GM19395 (cell line): ENCODE measurements at regions not wholly inside any gene's neighbourhood (a gene's known extent, or its start where the extent isn't known, plus 50 kb on each side); places are given as distances from the start of the nearest gene placed in this dataset.
"Not testable (repeated sequence)": the region's sequence is repeated elsewhere in the genome, so short reads cannot be mapped to it uniquely, and the experiment has no call there.

Experiments
- ATAC-seq: cut with Tn5 transposase; IDR thresholded peaks from one replicate; pipeline ENCODE4 v1.9.1; 2021; ENCODE audit warnings: mild to moderate bottlenecking, moderate library complexity; ENCODE audit not compliant: unreplicated experiment

DNA sequence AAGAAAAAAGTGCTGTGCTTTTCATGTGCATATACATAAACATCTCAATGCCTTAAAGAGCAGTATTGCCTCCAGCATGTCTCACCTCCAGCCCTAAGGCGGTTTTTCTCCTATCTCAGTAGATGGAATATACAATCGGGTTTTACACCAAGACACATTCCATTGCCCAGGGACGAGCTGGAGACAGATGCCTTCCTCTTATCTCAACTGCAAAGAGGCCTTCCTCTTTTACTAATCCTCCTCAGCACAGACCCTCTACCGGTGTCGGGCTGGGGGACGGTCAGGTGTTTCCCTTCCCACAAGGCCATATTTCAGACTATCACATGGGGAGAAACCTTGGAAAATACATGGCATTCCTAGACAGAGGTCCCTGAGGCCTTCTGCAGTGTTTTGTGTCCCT, 385.3 kb downstream of the AMY1C start:
- not testable (repeated sequence) for ATAC-seq

DNA sequence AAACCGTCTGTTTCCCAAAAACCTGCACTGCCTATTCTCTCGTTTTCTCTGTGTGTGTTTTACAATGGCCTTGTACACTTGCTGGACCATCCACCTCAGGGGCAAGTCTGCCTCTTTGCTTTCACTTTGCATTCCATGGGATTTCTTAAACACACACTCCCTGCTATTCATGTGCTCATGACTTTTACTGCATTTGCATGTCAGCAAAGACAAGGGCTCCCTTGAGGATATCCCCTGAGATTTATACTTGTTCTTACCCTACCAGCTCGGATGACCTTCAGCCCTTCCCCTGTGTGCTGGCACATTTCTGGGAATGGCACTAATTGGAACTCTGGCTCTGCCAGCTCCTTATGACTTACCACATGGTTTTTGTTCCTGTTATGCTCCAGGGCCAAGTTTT, 386.9 kb downstream of the AMY1C start:
- ATAC-seq: no peak

DNA sequence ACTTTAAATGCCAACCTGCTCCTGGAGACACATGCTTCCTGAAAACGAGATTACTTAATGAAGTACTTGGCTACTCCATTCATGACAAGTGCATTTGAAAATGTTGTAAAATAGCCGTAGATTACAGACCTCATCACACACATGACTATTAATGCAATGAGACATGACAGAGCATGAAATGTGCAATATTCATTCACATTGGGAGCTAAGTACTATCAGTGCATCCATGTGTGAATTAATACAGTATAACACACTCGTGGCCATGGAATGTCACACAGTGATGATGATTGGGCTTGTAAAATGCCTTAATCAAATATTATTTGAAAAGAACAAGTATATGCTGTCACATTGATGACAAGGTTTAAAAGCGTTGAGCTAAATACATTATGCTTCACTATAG, 407.0 kb downstream of the AMY1C start:
- ATAC-seq: no peak

DNA sequence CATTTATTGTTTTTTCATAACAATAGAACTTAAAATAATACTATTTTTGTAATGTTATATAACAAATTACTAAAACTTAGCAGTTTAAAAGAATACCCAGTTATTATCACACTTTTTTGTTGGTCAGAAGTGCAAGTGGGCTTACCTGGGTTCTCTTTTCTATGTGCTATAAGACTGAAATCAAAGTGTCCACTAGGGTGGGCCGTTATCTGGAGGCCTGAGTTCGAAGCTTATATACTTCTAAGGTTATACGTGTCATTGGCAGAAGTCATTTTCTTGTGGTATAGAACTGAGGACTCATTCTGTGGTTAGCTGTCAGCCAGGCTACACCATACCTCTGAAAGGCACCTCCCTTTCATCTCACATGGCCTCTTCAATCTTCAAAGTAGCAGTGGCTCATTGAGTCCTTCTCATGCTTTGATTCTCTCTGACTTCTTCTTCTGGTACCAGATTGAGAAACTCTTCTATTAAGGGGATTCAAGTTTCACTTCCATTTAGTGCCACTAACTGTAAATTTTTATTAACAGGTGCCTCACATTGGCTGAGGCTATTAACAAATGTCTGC, 414.3 kb downstream of the AMY1C start:
- no peak for ATAC-seq

DNA sequence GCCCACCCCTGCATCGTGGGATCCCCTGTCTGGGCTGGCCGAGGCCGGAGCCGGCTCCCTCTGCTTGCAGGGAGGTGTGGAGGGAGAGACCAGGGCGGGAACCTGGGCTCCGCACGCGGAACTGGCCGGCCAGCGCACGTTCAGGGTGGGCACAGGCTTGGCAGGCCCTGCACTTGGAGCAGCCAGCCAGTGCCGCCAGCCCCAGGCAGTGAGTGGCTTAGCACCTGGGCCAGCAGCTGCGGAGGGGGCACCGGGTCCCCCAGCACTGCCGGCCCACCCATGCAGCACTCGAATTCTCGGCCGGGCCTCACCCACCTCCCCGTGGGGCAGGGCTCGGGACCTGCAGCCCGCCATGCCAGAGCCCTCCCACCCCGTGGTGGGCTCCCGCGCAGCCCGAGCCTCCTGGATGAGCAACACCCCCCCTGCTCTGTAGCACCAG, 422.6 kb downstream of the AMY1C start:
- ATAC-seq: no peak

DNA sequence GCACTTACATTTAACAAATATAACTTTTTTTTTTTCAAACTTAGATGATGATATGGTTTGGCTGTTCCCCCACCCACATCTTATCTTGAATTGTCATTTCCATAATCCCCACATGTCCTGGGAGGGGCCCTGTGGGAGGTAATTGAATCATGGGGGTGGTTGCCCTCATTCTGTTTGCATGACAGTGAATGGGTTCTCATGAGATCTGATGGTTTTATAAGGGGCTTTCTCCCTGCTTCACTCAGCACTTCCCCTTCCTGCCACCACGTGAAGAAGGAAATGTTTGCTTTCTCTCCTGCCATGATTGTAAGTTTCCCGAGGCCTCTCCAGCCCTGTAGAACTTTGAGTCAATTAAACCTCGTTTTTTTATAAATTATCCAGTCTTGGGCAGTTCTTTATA, 432.6 kb downstream of the AMY1C start:
- ATAC-seq: no peak

DNA sequence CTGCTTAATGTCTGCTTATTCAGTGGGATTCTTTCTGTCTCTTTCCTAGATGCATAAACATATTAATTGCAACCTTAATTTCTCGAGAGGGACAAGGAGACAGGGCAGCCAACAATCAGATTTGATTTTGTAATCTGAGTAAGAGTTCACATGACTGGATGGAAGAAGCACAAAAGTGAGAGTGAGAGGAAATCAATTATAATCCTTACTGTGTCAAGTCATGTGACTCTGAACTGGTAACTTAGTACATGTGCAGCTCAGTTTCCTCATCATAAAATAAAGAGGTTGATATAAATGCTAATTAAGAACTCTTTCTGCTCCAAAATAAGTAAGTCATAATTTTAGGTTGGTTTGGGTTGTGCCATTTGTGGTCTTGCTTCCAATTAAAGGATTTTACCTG, 439.5 kb downstream of the AMY1C start:
- ATAC-seq: no peak

DNA sequence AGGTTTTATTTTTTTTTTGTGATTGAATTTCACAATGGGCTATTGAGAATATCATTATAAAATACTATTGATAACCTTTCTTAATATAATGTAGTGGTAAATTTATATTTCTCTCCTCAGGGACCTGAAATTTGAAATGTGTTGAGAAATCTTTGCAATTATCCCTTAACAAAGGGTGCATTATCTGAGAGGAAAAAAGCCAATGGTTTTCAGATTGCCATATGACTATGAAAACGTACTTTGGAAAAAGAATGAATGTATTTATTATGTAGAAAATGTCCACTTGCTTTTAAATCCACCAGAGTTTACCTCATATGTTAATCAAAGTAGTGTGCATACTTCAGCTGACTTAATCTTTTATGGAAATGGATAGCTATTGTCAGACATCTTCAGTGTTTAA, 441.1 kb downstream of the AMY1C start:
- no peak for ATAC-seq

DNA sequence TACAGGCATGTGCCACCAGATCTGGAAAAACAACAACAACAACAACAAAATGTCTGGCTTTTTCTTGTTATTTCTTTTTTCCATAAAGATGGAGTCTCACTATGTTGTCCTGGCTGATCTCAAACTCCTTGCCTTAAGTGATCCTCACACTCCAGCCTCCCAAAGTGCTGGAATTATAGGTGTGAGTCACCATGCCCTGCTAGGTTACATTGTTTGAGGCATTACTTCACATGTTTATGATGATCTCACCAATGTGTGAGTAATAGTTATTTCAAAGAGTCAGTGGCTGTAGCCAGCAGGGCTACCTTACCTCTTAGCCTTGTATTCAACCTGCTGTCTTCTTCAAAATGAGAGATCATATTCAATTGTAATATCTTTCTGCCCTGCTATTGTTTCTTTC, 445.7 kb downstream of the AMY1C start:
- ATAC-seq: no peak

DNA sequence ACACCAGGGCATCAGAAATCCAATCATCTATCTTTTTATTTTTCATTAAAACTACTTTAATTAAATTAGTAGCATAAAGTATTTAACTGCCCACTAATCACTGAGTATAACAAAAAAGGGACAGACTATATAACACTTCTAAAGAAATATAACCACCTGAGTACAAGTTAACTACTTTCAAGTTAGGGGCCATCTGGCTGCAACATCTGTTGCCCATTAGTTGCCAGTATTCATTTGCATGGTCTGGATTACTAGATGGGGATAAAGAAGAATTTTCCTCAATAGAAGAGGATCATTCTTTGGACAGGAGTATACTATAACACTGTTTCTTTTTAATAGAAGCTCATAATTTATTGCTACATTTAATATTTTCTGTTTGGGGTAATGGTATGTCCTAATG, 446.4 kb downstream of the AMY1C start:
- no peak for ATAC-seq

DNA sequence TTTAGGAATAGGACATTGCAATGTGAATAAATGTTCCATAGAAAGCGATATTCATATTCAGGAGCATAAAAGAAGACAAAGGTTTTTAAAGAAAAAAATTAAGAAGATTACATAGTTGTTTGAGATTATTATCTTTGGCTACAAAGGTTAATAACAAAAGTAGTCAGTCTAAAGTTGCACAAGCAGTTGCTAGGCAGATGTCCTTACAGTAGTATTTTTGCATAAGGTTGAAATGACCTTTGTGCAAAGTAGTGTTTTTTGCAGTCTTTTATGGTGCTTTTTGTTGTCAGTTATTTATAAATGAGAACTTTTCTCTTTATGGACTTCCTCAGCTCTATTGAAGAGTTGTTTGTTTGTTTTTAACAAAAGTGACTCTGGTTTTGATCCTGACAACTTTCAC, 447.8 kb downstream of the AMY1C start:
- no peak for ATAC-seq

DNA sequence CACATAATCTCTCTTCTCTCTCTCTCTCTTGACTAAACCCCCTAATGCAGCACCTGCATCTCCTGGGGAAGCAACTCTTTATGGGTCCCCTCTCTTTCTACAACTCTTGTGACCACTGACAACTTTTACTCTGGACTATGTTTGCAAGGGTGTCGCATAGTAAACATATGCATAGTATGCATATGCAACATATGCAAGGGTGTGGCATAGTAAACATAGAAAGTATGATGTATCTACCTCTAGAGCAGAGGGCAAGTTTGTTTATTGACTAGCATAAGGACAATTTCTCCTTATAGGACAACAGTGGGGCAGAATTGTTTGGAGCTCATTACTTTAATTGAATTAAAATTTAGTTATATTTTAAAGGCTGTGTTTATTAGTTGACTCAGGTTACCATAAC, 462.5 kb downstream of the AMY1C start:
- no peak for ATAC-seq

DNA sequence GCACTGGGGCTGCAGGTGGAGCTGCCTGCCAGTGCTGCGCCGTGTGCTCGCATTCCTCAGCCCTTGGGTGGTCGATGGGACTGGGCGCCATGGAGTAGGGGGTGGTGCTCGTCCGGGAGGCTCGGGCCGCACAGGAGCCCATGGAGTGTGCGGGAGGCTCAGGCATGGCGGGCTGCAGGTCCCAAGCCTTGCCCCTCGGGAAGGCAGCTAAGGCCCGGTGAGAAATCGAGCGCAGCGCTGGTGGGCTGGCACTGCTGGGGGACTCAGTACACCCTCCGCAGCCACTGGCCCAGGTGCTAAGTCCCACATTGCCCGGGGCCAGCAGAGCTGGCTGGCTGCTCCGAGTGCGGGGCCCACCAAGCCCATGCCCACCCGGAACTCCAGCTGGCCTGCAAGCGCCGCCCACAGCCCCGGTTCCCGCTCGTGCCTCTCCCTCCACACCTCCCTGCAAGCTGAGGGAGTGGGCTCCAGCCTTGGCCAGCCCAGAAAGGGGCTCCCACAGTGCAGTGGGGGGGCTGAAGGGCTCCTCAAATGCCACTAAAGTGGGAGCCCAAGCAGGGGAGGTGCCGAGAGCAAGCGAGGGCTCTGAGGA, 467.8 kb downstream of the AMY1C start:
- not testable (repeated sequence) for ATAC-seq

DNA sequence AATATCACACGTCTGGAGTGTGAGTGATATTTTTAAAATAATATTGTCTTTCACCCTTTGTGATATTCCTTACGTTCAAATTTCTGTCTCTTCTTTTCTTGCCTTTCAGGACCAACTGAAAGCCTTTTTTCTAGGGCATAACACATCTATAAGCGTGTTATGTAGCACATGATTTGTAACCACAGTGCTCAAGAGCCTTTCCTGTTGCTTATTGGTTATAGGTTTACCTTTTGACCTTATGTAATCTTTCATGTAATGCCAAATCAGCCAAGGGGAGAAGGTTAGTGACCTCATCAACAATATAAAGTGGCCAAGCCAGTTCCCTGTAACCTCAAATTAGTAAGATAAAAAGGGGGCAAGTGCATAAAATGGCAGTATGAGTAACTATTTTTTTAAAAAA, 480.2 kb downstream of the AMY1C start:
- no peak for ATAC-seq

DNA sequence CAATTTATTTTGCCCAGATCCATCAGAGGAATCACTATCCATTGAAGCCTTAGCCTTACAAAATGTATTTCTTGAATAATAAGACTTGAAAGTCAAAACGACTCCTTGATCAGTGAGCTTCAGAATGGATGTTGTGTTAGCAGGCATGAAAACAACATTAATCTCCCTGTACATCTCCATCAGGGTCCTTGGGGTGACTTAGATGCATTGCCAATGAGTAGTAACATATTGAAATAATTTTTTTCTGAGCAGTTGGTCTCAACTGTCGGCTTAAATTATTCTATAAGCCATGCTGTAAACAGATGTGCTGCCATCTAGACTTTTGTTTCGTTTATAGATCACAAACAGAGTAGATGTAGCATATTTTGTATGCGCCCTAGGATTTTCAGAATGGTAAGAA, 482.0 kb downstream of the AMY1C start:
- no peak for ATAC-seq

DNA sequence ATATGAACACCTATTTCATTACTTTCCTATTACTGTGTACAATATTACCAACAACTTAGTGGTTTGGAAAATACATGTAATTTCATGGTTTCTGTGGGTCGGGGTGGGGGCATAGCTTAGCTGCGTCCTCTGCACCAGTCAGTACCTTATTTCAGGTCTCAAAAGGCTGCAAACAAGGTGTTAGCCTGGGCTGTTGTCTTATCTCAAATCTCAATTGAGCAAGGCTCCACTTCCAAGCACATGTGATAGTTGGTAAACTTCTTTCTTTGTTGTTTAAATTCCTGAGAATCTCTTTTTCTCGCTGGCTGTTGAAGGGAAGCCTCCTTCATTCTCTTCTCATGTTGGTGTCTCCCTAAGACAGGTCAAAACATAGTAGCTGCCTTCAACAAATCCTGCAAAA, 485.4 kb downstream of the AMY1C start:
- no peak for ATAC-seq

DNA sequence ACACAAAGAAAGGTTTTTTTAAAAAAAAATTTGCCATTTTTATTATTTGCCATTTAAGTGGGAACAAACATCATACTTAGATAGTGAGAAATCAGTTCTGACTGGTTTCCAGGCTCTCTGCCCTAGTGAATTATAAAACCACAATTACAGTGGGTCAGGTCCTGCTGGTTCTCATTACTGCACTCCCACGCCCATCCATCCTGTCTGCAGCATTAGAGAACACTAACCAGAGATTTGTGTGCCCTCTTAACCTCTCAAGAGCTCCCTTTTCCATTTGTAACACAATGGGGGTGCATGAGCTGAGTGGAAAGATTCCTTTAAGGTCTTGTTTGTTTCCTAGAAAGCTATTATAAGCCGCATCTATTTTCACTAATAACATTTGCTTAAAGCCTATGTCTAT, 489.3 kb downstream of the AMY1C start:
- no peak for ATAC-seq

DNA sequence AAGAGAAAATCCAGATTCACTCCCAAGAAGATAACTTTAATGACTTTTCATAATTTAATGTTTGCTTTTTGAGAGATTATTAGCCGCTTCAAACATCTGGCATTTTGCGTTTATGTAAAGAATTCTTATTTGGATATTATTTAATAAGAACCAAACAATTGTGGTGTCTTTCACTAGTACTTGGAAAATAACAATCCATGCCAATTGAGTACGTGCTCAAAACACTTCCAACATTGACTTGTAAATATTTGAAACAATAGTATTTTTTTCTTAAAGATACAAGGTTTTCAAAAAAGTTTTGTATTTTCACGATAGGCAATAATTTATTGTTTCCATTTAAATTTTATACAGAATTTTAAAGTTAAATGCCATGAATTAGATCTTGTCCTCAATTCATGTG, 498.7 kb downstream of the AMY1C start:
- no peak for ATAC-seq

DNA sequence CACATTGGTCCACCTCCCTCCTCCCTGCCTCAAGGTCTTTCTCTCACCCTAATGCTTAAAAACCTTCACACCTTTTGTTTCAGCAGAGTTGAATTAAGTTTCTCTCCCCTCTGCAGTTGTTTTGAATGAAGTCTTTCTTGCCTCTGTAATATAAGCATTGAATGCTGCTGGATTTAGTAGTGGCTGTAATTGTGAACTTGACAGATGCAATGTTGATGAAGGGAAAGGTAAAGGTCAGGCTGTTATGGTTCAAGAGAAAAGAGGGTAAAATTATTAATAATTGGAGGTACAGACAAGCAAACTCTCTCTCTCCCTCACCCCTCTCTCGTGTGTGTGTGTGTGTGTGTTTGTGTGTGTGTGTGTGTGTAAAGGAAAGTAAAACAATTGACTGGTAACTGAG, 509.8 kb downstream of the AMY1C start:
- no peak for ATAC-seq

DNA sequence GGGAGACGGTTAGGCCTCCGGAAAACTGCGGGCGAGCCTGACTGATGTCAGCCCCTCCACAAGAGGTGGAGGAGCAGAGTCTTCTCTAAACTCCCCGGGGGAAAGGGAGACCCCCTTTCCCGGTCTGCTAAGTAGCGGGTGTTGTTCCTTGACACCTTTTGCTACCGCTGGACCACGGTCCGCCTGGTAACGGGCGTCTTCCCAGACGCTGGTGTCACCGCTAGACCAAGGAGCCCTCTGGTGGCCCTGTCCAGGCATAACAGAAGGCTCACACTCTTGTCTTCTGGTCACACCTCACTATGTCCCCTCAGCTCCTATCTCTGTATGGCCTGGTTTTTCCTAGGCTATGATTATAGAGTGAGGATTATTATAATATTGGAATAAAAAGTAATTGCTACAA, 513.4 kb downstream of the AMY1C start:
- not testable (repeated sequence) for ATAC-seq

DNA sequence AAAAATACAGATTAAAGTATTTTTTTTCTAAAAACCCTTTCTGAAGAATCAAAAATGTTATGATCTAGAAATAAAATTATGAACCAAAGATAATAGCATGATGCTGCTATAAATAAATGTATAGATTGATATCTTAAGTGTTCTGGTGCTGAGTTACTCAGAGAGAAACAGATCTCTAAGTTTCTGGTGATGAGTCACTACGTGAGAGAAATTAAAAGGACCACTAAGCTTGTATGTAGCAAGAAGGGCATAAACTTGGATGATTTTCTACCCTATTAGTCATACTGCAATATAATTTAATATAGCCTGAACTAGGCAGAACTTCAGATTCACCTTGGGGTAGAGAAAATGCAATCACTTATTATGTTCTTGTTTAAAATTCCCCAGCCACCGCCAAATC, 514.8 kb downstream of the AMY1C start:
- ATAC-seq: no peak

DNA sequence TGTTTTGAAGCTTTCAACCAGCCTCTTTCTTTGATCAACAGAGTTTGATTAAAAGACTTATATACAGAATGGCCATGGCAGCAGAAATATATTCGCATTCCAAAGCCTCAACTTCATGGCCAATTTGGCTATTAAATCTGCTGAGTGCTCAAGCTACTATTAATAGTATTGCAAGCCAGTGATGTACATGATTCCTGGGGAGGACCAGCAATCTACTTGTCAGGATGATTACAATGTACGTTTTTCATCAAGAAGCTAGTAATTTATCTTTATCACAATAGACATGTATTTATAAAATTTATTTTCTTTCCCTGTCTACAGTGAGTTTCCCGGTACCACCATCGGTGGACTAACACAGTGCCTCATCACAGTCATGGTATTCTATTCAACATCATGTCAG, 515.5 kb downstream of the AMY1C start:
- no peak for ATAC-seq

DNA sequence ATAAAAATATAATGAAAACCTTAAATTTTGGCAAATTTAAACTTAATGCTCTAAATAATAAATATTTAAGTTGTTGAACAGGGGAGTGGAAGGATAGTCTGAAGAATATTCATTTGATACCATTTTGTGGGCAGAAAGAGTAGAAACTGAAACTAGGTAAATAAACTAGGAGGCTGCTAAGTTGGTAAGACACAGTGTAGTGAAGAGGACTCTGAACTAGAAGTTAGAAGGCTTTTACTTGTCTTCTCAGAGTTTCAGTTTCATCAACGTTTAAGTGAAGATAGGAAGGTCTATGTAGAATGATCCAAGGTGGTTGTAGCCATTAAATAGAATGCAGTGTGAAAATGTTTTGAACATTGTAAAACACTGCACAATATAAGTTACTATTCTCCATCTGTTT, 516.9 kb downstream of the AMY1C start:
- ATAC-seq: peak; percentile 73
